ENCODE measurements at regions not wholly inside any gene's neighbourhood (a gene's known extent, or its start where the extent isn't known, plus 50 kb on each side); places are given as distances from the start of the nearest gene placed in this dataset.
A peak's percentile ranks its signal among the peaks of the same experiment; 100 is the strongest.
"Not testable (repeated sequence)": the region's sequence is repeated elsewhere in the genome, so short reads cannot be mapped to it uniquely, and the experiment has no call there.

DNA sequence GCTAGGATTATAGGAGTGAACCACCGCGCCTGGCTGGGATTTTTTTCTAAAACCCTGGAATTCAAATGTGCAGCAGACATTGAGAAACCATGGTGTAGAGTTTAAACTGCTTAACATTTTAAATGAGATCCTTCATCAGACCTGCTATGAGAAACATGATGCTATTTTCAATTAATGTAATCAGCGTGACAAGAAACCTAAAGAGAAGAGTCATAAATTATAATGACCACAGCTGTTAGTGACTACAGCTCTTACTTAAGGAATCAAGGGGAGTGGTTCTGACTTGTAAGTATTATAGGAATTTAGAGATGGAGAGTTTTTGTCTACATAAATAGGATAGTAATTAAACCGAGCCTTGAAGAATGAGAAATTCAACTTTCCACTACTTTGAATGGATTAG lies 170.6 kb downstream of the BARX2 start:
- TF ChIP-seq CTCF (IDR thresholded peaks at IDR 0.05; ENCODE audit: unreplicated experiment): no peak
- peaks cover 41% of the 10 kb centered on the region for H3K9me3 Mint-ChIP-seq
- H3K36me3 Mint-ChIP-seq: peaks cover 15% of the 10 kb centered on the region

DNA sequence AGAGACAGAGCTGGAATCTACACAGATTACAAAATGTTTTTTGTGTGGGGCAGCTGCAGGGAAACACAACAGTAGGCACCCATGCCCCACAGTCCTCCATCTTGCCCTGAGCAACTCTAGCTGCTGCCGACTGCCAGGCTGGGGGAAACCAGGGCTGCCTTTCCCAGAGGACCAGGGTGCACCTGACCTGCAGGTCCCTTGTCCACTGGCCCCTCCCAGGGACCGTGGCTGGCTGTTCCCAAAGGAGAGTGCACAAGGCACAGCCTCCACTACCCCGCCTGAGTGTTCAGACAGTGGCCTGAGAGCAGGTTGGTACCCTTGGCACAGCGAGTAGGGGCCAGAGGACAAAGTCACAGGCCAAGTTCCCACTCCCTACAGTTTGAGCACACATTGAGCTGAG lies 181.8 kb downstream of the BARX2 start:
- no peaks in the 10 kb centered on the region for H3K27me3 Mint-ChIP-seq (ENCODE audit: low read depth)
- no peak for TF ChIP-seq CTCF (IDR thresholded peaks at IDR 0.05; ENCODE audit: unreplicated experiment)
- H3K4me1 Mint-ChIP-seq: no peaks in the 10 kb centered on the region

More for the DNA sequence above, 170.6 kb downstream of the BARX2 start:
- Mint-ChIP-seq H3K4me1 (peaks cover 3% of the 10 kb centered on the region), H3K4me3 (no peak overlapping the region), H3K27ac (no peak overlapping the region), H3K27me3 (ENCODE audit: low read depth) (no peaks in the 10 kb centered on the region)
- no peak for DNase-seq (ENCODE audit: low spot score in 2 of 2, unreplicated experiment in 2 of 2)

DNA sequence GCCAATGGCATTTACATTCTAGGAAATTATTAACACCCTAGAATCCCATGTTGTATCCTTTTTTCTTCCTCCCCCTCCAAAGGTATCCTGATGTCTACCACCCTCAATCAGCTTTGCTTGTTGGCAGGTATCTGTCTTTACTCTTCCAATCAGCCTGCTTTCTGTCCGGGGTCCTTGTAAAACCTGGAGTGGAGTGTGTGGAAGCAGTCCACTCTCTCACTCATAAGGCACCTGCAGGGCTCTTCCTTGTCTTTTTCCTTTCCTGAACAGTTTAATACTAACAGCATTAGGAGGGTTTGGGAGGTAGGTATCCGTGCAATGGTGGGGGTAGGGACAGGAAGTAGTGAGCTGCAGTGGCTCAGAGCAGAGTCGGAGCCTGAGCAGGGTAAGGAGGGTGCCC lies 193.4 kb downstream of the BARX2 start:
- no peak overlapping the region for H3K4me3 Mint-ChIP-seq
- no peak for TF ChIP-seq CTCF (IDR thresholded peaks at IDR 0.05; ENCODE audit: unreplicated experiment)
- H3K4me1 Mint-ChIP-seq: no peaks in the 10 kb centered on the region
- no peak for DNase-seq (ENCODE audit: low spot score in 2 of 2, unreplicated experiment in 2 of 2)
- peaks cover 24% of the 10 kb centered on the region for H3K9me3 Mint-ChIP-seq
- peaks cover 2% of the 10 kb centered on the region for H3K27me3 Mint-ChIP-seq (ENCODE audit: low read depth)
- H3K27ac Mint-ChIP-seq: no peak overlapping the region
- peaks cover 8% of the 10 kb centered on the region for H3K36me3 Mint-ChIP-seq

More for the DNA sequence above, 181.8 kb downstream of the BARX2 start:
- Mint-ChIP-seq H3K27ac (no peak overlapping the region), H3K9me3 (peaks cover 47% of the 10 kb centered on the region), H3K36me3 (peaks cover 8% of the 10 kb centered on the region), H3K4me3 (no peak overlapping the region)
- no peak for DNase-seq (ENCODE audit: low spot score in 2 of 2, unreplicated experiment in 2 of 2)

DNA sequence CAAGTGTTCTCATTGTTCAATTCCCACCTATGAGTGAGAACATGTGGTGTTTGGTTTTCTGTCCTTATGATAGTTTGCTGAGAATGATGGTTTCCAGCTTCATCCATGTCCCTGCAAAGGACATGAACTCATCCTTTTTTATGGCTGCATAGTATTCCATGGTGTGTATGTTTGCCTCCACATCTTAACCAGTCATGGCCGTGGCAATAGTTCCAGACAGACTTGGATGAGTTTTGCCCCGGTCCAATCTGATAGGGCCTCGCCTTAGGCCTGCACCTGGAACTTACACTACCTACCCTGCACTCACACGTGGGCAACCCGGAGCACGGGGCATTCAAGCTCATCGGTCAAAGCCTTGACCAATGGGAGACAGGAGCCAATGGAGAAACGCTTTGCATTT lies 197.0 kb downstream of the BARX2 start:
- peak; percentile 17 for TF ChIP-seq CTCF (IDR thresholded peaks at IDR 0.05; ENCODE audit: unreplicated experiment)
- not testable (repeated sequence) for H3K27ac Mint-ChIP-seq; DNase-seq (ENCODE audit: low spot score in 2 of 2, unreplicated experiment in 2 of 2); H3K4me3 Mint-ChIP-seq; H3K27me3 Mint-ChIP-seq (ENCODE audit: low read depth); H3K36me3 Mint-ChIP-seq
- Mint-ChIP-seq H3K4me1 (peaks cover 14% of the 10 kb centered on the region), H3K9me3 (peaks cover 39% of the 10 kb centered on the region)

- Mint-ChIP-seq H3K4me1 (peaks cover 14% of the 10 kb centered on the region), H3K27me3 (ENCODE audit: low read depth) (no peaks in the 10 kb centered on the region), H3K4me3 (no peak overlapping the region), H3K27ac (no peak overlapping the region), H3K36me3 (peaks cover 8% of the 10 kb centered on the region), H3K9me3 (peaks cover 37% of the 10 kb centered on the region)
- TF ChIP-seq CTCF (IDR thresholded peaks at IDR 0.05; ENCODE audit: unreplicated experiment): no peak
- no peak for DNase-seq (ENCODE audit: low spot score in 2 of 2, unreplicated experiment in 2 of 2)
Observed at GRCh38 chr11:129573161-129573560, 197.5 kb downstream of the BARX2 start.

DNA sequence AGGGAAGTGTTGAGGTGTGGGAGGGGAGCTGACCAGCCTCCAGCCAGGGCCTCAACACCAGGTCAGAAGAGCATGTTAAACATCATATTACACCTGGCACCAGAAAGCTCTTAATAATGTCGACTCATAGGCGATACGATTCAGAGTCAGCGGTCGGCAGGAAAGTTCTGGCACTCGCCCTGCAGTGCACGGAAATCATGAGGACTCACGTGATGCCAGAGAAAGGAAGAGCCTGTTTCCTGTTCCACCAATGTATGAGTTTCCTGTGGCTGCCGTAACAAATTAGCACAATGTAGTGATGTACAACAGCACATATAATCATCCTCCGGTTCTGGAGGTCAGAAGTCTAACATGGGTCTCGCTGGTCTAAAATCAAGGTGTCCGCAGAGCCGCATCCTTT lies 198.8 kb downstream of the BARX2 start:
- no peaks in the 10 kb centered on the region for H3K27me3 Mint-ChIP-seq (ENCODE audit: low read depth)
- H3K9me3 Mint-ChIP-seq: peaks cover 26% of the 10 kb centered on the region
- peaks cover 2% of the 10 kb centered on the region for H3K36me3 Mint-ChIP-seq
- H3K4me3 Mint-ChIP-seq: no peak overlapping the region
- DNase-seq (ENCODE audit: low spot score in 2 of 2, unreplicated experiment in 2 of 2): no peak
- TF ChIP-seq CTCF (IDR thresholded peaks at IDR 0.05; ENCODE audit: unreplicated experiment): no peak
- H3K4me1 Mint-ChIP-seq: peaks cover 20% of the 10 kb centered on the region
- no peak overlapping the region for H3K27ac Mint-ChIP-seq
